HCT116 (cell line): ENCODE measurements at regions not wholly inside any gene's neighbourhood (a gene's known extent, or its start where the extent isn't known, plus 50 kb on each side); places are given as distances from the start of the nearest gene placed in this dataset.

Experiments
- ATAC-seq: fragments of 200-7000 bp; cut with Tn5 transposase; 2 replicates; pipeline ENCODE4 v1.9.1; 2020; ENCODE audit warnings: mild to moderate bottlenecking, moderate library complexity
- BruUV-seq: library from RNA; stranded (reverse); fragments of 400-500 nt; replicated peaks from 2 replicates; lab custom pipeline; 2021; lab: Mats Ljungman, UMichigan
- CTCF ChIA-PET: fragments of 300-600 bp; sonication (Branson Sonifier 250); formaldehyde crosslinking; loops from one replicate; lab custom pipeline; 2021; ENCODE audit warnings: antibody characterized with exemption; lab: Charles Lee
- POLR2A ChIA-PET: fragments of 300-600, 350-600 bp; sonication (Branson Sonifier 250); formaldehyde crosslinking; loops from one replicate; lab custom pipeline; 2021; ENCODE audit warnings: antibody characterized with exemption; lab: Charles Lee
- RAD21 ChIA-PET, 2 experiments: fragments of 300-600 bp; sonication (Branson Sonifier 250); formaldehyde crosslinking; loops; one replicate each; lab custom pipeline; 2023; ENCODE audit warnings: low total read pairs in 2 of 2; ENCODE audit not compliant: uncharacterized antibody in 2 of 2, unreplicated experiment in 2 of 2, low non-redundant PET in 1 of 2; lab: Charles Lee
- DNase-seq: peaks from one replicate; pipeline ENCODE4 v3.0.0-alpha.2; 2010; ENCODE audit warnings: low read depth, low spot score
- H2AFZ ChIP-seq: fragments of 200-600 bp; shearing (Covaris generic), sonication (generic); 2 replicates; pipeline ENCODE4 v1.6.1; 2017; ENCODE audit warnings: low read depth, mixed run types, mixed read lengths, antibody characterized with exemption, low read length; ENCODE audit not compliant: poor library complexity, severe bottlenecking
- H3K27ac ChIP-seq: 2 replicates; pipeline ENCODE4 v1.5.1; 2012; ENCODE audit warnings: low read depth, low read length
- H3K27me3 ChIP-seq: fragments of 200-600 bp; sonication (generic); 2 replicates; pipeline ENCODE4 v1.6.1; 2016; ENCODE audit warnings: mixed run types, low read length, mixed read lengths; ENCODE audit not compliant: insufficient read depth
- H3K36me3 ChIP-seq, 2 experiments: fragments of 200-500 bp in 1 of 2; fragments of 200-600 bp in 1 of 2; sonication (Bioruptor generic) in 1 of 2; sonication (generic) in 1 of 2; 2 replicates each; pipeline versions ENCODE4 v1.5.1 to v1.6.1; 2014 to 2016; ENCODE audit warnings: low read length in 2 of 2, inconsistent platforms in 1 of 2, mixed read lengths in 1 of 2, mixed run types in 1 of 2; ENCODE audit not compliant: insufficient read depth in 2 of 2, control insufficient read depth in 1 of 2
- H3K4me1 ChIP-seq, 2 experiments: fragments of 200-600 bp in 1 of 2; sonication (generic) in 1 of 2; 2 replicates each; pipeline versions ENCODE4 v1.5.1 to v1.6.1; 2012 to 2017; ENCODE audit warnings: low read length in 2 of 2, inconsistent platforms in 1 of 2, mild to moderate bottlenecking in 1 of 2, mixed read lengths in 1 of 2, mixed run types in 1 of 2, moderate library complexity in 1 of 2; ENCODE audit not compliant: insufficient read depth in 2 of 2, control insufficient read depth in 1 of 2
- H3K4me2 ChIP-seq: fragments of 200-600 bp; sonication (generic); 2 replicates; pipeline ENCODE4 v1.6.1; 2017; ENCODE audit warnings: mixed run types, low read length, mixed read lengths
- H3K4me3 ChIP-seq, 2 experiments: fragments of 200-600 bp in 1 of 2; sonication (generic) in 1 of 2; replicated peaks in 1 of 2; 2 replicates each; pipeline ENCODE4 v1.5.1; 2011 to 2016; ENCODE audit warnings: low read length in 2 of 2, control low read depth in 1 of 2, low read depth in 1 of 2, mild to moderate bottlenecking in 1 of 2, mixed read lengths in 1 of 2, mixed run types in 1 of 2
- H3K79me2 ChIP-seq: fragments of 200-600 bp; sonication (generic); 2 replicates; pipeline ENCODE4 v1.6.1; 2017; ENCODE audit warnings: mild to moderate bottlenecking, mixed run types, low read length, moderate library complexity, mixed read lengths; ENCODE audit not compliant: insufficient read depth
- H3K9ac ChIP-seq: fragments of 200-600 bp; sonication (generic); 2 replicates; pipeline ENCODE4 v1.6.1; 2016; ENCODE audit warnings: low read length, mixed read lengths
- H3K9me2 ChIP-seq: fragments of 200-600 bp; sonication (generic), shearing (Covaris generic); 2 replicates; pipeline ENCODE4 v1.6.1; 2017; ENCODE audit warnings: mixed run types, mild to moderate bottlenecking, moderate library complexity; ENCODE audit not compliant: insufficient read depth
- H3K9me3 ChIP-seq, 2 experiments: fragments of 200-500 bp in 1 of 2; fragments of 200-600 bp in 1 of 2; sonication (Bioruptor generic) in 1 of 2; sonication (generic) in 1 of 2; 2 replicates each; pipeline ENCODE4 v1.6.1; 2014 to 2017; ENCODE audit warnings: low read length in 2 of 2, mixed read lengths in 2 of 2, inconsistent platforms in 1 of 2, low read depth in 1 of 2, mild to moderate bottlenecking in 1 of 2, mixed run types in 1 of 2, moderate library complexity in 1 of 2; ENCODE audit not compliant: control insufficient read depth in 1 of 2, insufficient read depth in 1 of 2
- H4K20me1 ChIP-seq: fragments of 200-600 bp; sonication (generic), shearing (Covaris generic); 2 replicates; pipeline ENCODE4 v1.6.1; 2017; ENCODE audit warnings: mixed run types, mild to moderate bottlenecking, moderate library complexity; ENCODE audit not compliant: insufficient read depth
- EGR1 ChIP-seq: IDR thresholded peaks from 2 replicates; pipeline ENCODE4 v1.6.1; 2012; ENCODE audit warnings: low read depth
- ELF1 ChIP-seq: IDR thresholded peaks from 2 replicates; pipeline ENCODE4 v1.6.1; 2012; ENCODE audit warnings: low read depth, borderline replicate concordance
- FOSL1 ChIP-seq: IDR thresholded peaks from 2 replicates; pipeline ENCODE4 v1.6.1; 2012; ENCODE audit warnings: low read depth
- JUND ChIP-seq: IDR thresholded peaks from 2 replicates; pipeline ENCODE4 v1.6.1; 2012
- SRF ChIP-seq: IDR thresholded peaks from 2 replicates; pipeline ENCODE4 v1.6.1; 2012; ENCODE audit warnings: low read depth
- TCF7L2 ChIP-seq: IDR thresholded peaks from 2 replicates; pipeline ENCODE4 v1.7.0; 2011; ENCODE audit warnings: borderline replicate concordance, inconsistent platforms; ENCODE audit not compliant: insufficient read depth, insufficient read length; ENCODE audit errors: extremely low read depth
- YY1 ChIP-seq: IDR thresholded peaks from 2 replicates; pipeline ENCODE4 v1.6.1; 2011; ENCODE audit warnings: low read length, low read depth, moderate library complexity, mild to moderate bottlenecking; ENCODE audit not compliant: insufficient replicate concordance; ENCODE audit errors: extremely low read depth
- intact Hi-C: fragments of 100-400 bp; cut with micrococcal nuclease; formaldehyde crosslinking; loops from 2 replicates; pipeline ENCODE4 v1.10.0; 2022
- TF ChIP-seq, protein P1 (sequence below): IDR thresholded peaks from 2 replicates; pipeline ENCODE4 v1.6.1; 2012; ENCODE audit warnings: low read depth

GRCh38 chr1:177723533-177723932 is 246.3 kb downstream of the SEC16B start (continued):
- TF ChIP-seq TCF7L2, result no peak
- no peak for TF ChIP-seq YY1

GRCh38 chr1:177710696-177711620 is 258.9 kb downstream of the SEC16B start:
- Histone ChIP-seq H3K9ac (no peak overlapping the region), H3K9me3 (no peaks in the 10 kb centered on the region), H4K20me1 (no peaks in the 10 kb centered on the region), H3K4me1 (no peaks in the 10 kb centered on the region), H3K4me2 (no peak overlapping the region), H3K36me3 (no peaks in the 10 kb centered on the region), H3K27me3 (peaks cover 26% of the 10 kb centered on the region), H3K79me2 (no peaks in the 10 kb centered on the region), H3K27ac (no peak overlapping the region), H3K9me2 (no peaks in the 10 kb centered on the region), H2AFZ (no peak overlapping the region), H3K4me3 (no peak overlapping the region)
- intact Hi-C loops, result no loop called here
- ChIA-PET RAD21 (no interaction called here), CTCF (no interaction called here), POLR2A (no interaction called here)
- ATAC-seq (no peak), DNase-seq (no peak)
- TF ChIP-seq TCF7L2 (no peak), FOSL1 (no peak), EGR1 (no peak), SRF (no peak), ELF1 (no peak), JUND (no peak)
- TF ChIP-seq, protein P1, sequence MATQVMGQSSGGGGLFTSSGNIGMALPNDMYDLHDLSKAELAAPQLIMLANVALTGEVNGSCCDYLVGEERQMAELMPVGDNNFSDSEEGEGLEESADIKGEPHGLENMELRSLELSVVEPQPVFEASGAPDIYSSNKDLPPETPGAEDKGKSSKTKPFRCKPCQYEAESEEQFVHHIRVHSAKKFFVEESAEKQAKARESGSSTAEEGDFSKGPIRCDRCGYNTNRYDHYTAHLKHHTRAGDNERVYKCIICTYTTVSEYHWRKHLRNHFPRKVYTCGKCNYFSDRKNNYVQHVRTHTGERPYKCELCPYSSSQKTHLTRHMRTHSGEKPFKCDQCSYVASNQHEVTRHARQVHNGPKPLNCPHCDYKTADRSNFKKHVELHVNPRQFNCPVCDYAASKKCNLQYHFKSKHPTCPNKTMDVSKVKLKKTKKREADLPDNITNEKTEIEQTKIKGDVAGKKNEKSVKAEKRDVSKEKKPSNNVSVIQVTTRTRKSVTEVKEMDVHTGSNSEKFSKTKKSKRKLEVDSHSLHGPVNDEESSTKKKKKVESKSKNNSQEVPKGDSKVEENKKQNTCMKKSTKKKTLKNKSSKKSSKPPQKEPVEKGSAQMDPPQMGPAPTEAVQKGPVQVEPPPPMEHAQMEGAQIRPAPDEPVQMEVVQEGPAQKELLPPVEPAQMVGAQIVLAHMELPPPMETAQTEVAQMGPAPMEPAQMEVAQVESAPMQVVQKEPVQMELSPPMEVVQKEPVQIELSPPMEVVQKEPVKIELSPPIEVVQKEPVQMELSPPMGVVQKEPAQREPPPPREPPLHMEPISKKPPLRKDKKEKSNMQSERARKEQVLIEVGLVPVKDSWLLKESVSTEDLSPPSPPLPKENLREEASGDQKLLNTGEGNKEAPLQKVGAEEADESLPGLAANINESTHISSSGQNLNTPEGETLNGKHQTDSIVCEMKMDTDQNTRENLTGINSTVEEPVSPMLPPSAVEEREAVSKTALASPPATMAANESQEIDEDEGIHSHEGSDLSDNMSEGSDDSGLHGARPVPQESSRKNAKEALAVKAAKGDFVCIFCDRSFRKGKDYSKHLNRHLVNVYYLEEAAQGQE, result no peak
- no TSS peak for BruUV-seq
